ENCODE measurements at regions not wholly inside any gene's neighbourhood (a gene's known extent, or its start where the extent isn't known, plus 50 kb on each side); places are given as distances from the start of the nearest gene placed in this dataset.

DNA sequence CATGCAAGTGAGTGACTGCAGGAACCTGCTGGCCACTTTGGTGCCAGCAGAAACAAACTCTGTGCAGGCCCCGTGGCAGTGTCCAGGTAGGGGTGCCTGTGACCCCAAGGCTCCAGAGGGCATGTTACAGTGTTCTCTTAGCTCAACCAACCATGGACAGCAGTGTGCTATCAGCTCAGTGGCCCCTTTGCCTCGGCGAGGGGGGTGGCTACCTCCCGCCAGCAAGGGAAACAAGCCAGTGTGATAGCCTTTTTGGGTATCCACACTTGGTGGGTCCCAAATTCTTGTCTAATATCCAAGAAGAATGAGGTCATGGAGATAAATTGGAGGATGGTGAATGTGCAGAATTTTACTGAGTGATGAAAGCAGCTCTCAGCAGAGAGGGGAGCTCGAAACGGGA lies 298.6 kb upstream of the SLC30A5 start:
- DNase-seq (ENCODE audit: extremely low read depth, low read depth), result no peak
- no peak overlapping the region for H3K4me3 ChIP-seq (replicated peaks; ENCODE audit: low read depth, low read length)
- TF ChIP-seq CTCF (IDR thresholded peaks at IDR 0.05; ENCODE audit: low read depth, low read length, missing control alignments), result no peak

DNA sequence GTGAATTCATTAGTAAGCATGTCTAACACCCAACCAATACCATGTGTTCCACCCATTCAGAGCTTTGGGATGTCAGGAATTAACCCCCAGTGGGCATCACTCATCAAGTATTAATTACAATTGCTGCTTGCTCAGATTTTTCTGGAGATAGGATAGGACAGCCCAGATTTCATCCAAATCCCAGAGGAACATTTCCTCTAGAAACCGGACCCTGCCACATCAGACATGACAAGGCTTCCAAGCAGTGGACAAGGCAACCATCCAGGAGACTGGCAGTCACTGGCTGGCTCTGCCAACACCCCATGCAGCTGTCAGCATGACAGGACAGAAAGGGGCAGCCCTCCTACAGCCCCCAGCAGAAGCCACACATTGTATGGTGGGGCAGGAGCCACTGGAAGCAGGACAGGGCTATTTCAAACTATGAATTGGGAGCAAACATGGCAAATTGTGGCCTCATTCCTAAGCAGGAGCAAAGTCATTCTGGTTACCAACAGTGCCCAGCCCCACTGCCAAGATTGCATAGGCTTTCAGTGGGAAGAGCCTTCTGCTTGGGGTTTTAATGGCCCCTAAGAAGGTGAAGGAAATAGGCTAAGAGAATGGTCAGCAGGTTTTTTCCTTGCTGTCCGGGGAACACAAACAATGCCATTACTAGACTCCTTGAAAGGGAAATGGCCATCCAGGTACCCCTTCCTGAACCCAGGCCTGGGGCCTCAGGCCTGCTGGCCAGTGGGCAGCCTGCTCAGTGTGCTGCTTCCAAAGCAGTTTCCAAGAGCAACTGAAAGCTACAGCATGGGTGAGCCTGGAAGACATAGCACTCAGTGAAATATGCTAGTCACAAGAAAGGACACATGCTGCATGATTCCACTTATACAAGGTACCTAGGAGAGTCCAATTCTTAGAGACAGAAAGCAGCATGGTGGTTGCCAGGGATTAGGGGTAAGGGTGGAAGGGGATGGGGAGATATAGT lies 294.7 kb upstream of the SLC30A5 start:
- DNase-seq (ENCODE audit: extremely low read depth, low read depth), result no peak
- no peak for TF ChIP-seq CTCF (IDR thresholded peaks at IDR 0.05; ENCODE audit: low read depth, low read length, missing control alignments)
- no peak overlapping the region for H3K4me3 ChIP-seq (replicated peaks; ENCODE audit: low read depth, low read length)

GRCh38 chr5:68802430-68802829 lies 291.4 kb upstream of the SLC30A5 start:
- DNase-seq (ENCODE audit: extremely low read depth, low read depth), result no peak
- H3K4me3 ChIP-seq (replicated peaks; ENCODE audit: low read depth, low read length), result no peak overlapping the region
- TF ChIP-seq CTCF (IDR thresholded peaks at IDR 0.05; ENCODE audit: low read depth, low read length, missing control alignments), result no peak

DNA sequence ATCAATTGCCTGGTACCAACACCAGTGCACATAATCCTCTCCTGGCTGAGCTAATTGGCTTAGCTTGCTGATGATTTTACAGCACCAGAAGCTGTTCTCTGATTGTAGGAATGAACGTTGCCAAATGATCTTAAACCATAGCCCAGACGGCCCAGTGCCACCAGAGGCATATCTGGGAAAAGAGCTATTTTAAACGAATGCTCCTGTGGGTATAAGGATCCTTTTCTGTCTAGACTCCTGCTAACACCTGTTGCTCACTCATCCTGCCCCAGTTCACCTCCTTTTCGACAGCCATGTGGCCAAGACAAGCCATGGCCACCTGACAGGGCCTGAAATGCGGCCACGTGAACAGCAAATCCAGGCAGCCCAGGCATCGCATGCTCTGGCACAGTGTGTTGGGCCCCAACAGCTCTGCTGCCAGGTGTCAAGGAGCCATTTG lies 289.9 kb upstream of the SLC30A5 start:
- no peak overlapping the region for H3K4me3 ChIP-seq (replicated peaks; ENCODE audit: low read depth, low read length)
- no peak for TF ChIP-seq CTCF (IDR thresholded peaks at IDR 0.05; ENCODE audit: low read depth, low read length, missing control alignments)
- no peak for DNase-seq (ENCODE audit: extremely low read depth, low read depth)

GRCh38 chr5:68804343-68804742 lies 289.5 kb upstream of the SLC30A5 start:
- H3K4me3 ChIP-seq (replicated peaks; ENCODE audit: low read depth, low read length), result no peak overlapping the region
- no peak for DNase-seq (ENCODE audit: extremely low read depth, low read depth)
- TF ChIP-seq CTCF (IDR thresholded peaks at IDR 0.05; ENCODE audit: low read depth, low read length, missing control alignments), result no peak

DNA sequence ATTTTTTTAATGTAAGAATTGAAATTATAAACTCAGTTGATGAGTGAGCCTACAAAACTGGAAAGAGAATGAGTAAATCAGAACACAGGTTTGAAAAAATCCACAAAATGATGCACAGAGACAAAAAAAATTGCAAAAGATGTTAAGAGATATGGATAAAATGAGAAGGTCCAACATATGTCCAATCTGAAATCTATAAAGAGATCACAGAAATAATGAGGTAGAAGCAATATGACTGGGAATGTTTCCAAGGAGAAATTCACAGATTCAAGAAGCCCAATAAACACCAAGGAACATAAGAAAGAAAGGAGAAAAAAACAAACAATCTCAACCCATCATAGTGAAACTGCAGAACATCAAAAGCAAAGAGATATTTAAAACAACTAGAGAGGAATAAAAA lies 288.4 kb upstream of the SLC30A5 start:
- TF ChIP-seq CTCF (IDR thresholded peaks at IDR 0.05; ENCODE audit: low read depth, low read length, missing control alignments), result no peak
- H3K4me3 ChIP-seq (replicated peaks; ENCODE audit: low read depth, low read length), result no peak overlapping the region
- DNase-seq (ENCODE audit: extremely low read depth, low read depth), result no peak

Data from HFF-Myc (cell line).